Esophagus squamous epithelium (tissue), 4 donors: ENCODE measurements at regions not wholly inside any gene's neighbourhood (a gene's known extent, or its start where the extent isn't known, plus 50 kb on each side); places are given as distances from the start of the nearest gene placed in this dataset.

Source experiments
- CTCF ChIP-seq, 6 experiments: fragments of 450-650 bp in 4 of 6; fragments of 200-600 bp in 2 of 6; sonication (generic) in 2 of 6; IDR thresholded peaks; one replicate each; pipeline ENCODE4 v1.5.1; 2016 to 2019; ENCODE audit warnings: antibody characterized with exemption in 6 of 6, mild to moderate bottlenecking in 4 of 6, moderate library complexity in 4 of 6
- POLR2A ChIP-seq, 4 donors: fragments of 450-650 bp; IDR thresholded peaks; one replicate each; pipeline ENCODE4 v1.6.1; 2017; ENCODE audit warnings: antibody characterized with exemption in 4 of 4, mild to moderate bottlenecking in 4 of 4, moderate library complexity in 3 of 4

DNA sequence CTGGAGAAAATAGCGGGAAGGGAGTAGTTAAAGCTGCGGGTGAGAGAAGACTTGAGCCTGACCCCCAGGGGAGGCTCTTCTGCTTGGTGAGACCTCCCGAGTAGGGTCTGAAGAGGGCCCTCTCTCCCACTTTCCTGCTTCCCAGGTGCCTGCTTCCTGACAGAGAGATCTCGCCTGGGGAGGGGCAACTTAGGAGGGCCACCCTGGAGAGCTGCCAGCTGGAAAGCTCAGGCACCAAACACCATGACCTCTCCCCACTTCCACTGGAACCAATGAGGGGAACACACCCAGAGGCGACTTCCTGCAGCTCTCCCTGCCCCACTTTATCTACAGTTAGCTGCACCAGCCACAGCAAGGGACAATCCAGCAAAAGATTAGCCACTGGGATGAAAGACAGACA is 208.0 kb downstream of the TBXT start:
- TF ChIP-seq CTCF (IDR thresholded peaks at IDR 0.05) (no peak), POLR2A (IDR thresholded peaks at IDR 0.05) (no peak)
